Hematopoietic multipotent progenitor cell treated with erythropoietin and hydrocortisone succinate and interleukin-3 and kit ligand, for 6 days (in vitro differentiated cells): ENCODE measurements at regions not wholly inside any gene's neighbourhood (a gene's known extent, or its start where the extent isn't known, plus 50 kb on each side); places are given as distances from the start of the nearest gene placed in this dataset.
"Not testable (repeated sequence)": the region's sequence is repeated elsewhere in the genome, so short reads cannot be mapped to it uniquely, and the experiment has no call there.

ENCODE experiments used
- DNase-seq: peaks from one replicate; pipeline ENCODE4 v3.0.0-alpha.2; 2015

DNA sequence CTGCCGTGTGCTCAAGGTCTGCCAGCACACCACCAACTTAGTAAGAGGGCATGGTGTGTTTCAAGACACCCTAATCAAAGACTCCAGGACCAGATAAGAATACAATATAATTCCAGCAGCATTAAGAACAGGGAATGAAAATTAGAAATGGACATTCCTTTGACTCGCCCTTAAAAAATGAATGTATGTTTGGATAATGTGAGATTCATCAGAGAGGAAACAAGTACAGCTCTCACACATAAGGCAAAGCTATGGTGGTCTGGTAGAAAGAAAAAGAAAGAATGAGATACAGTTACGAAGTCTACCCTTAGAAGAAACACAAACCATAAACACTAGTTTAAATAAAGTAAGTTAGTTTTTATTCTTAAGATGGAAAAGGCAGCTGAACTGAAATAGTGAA is 174.8 kb upstream of the ANK3 start:
- DNase-seq: no peak

GRCh38 chr10:60560451-60560850 is 170.8 kb upstream of the ANK3 start:
- DNase-seq: no peak

- DNase-seq: no peak
Observed at GRCh38 chr10:60555700-60556099, 166.0 kb upstream of the ANK3 start.

GRCh38 chr10:60549686-60550085 is 160.0 kb upstream of the ANK3 start:
- DNase-seq: peak; percentile 54

DNA sequence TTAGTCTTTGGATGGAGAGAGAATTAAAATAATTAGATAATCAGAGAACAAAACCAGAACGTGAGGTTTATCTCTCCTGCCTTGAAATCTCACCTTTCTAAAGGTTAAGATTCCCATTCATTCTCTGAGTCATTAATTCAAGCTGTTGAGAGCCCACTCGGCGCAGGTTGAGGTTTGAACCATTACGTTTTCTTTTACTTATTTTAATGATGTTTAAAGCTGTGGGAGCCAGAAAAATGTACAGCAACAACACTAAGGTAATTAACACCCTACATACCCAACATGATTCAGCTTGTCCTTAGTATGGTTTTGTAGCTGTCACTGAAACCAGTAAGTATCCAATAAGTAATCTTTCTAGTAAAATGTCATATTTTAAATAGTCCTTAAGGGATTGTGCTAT is 153.0 kb upstream of the ANK3 start:
- DNase-seq: no peak

GRCh38 chr10:60541451-60541850 is 151.8 kb upstream of the ANK3 start:
- no peak for DNase-seq

DNA sequence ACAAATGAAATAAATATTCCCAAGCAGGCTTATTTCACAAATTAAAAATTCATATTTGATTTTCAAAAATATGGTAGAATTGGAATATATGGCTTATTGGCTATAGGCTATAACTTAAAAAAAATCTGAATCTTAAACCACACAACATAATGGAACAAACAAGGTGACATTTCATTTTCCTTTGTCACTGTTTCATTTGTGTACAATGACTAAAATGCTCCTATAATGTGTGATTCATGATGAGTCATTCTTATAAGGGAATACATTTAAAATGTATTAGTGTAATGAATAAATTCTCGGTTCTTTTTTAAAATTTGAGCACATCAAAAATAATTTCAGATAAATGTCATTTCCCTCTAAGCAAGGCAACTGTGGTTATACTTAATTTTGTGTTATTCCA is 148.0 kb upstream of the ANK3 start:
- no peak for DNase-seq

DNA sequence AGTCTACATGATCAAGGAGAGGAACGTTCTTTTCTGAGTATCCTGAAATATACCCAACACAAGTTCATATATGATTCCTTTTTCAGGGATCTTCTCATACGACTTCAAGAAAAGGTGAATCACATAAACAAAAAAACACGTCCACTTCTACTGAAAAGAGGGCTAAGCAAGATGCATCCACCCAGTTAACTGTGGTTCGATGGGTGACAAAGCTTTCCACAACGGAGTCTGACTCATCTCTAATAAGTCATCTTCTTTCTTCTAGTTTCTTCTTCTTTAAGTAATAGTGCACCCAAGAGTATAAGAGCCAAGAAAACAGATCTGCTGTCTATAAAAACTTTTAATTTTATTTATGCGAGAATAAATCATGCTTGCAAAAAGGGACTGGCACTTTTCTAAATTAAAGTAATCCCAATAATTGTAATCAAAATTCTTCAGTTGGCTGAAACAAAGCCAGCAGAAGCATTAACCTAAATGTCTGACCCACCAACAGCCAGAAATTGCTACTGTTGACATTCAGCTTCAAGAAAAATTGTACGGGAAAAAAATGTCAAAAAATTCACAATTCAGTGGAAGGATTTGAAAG is 146.9 kb upstream of the ANK3 start:
- DNase-seq: no peak

GRCh38 chr10:60535427-60535826 is 145.8 kb upstream of the ANK3 start:
- DNase-seq: no peak

DNA sequence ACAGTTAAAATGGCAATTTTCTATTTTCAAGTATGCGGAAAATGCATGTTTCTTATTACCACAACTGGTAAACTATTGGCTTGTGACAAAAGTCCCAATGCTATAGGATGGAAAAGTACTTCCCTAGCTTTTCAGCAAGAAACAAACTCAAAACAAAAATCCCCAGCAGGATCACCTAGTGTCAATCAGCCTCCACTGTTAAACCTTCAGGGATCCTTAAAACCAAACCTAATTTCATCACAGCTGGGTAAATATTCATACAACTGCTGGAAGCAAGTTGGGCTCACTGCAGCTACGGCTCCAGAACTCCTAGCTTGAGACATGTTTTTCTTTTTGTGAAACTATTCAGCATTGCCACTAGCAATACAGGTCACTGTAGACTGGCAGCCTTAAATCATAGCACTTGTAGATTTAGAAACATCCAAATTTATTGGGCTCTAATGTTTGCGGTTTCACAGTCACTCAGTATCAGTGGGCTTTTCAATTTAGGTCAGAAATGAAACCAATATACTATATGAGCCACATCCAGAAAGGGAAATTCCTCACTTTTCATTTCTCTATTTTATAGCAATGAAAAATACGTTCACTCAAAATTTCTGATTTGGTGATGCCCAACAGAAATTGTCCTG is 145.2 kb upstream of the ANK3 start:
- no peak for DNase-seq

DNA sequence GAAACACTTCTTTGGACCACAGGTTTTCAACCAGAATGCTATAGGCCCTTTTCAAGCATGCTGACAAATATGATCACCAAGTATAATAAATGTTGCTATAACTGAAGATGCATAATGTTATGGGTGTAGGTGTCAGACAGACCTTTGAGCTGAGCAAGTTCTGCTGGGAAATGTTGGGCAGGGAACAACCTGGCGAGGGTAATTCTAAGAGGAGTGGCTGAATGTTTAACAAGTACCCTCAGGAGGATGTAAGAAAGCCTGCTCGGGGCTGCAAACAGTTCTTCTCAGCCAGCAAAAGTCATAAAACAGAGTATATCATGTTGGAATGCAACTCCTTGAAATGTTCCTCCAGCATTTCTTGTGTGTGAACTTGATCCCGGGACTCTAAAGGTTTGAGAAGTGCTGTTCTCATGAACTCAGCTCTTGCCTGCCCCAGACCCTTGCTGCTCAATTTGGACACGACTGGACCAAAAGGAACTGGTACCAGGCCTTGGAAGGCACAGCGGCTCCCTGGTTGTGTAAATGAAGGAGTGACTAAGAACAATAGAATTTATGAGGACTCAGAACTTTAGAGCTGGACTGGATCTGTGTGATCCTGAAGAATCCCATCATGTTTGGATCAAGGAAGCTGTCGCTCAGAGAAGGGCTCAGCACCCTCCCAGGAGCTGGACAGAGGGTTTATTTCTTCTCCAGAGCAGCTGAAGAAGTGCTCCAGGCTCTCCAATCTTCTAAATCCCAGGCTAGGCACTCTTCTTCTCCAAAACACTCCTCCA is 143.2 kb upstream of the ANK3 start:
- no peak for DNase-seq

- no peak for DNase-seq
Observed at GRCh38 chr10:60531006-60531405, 141.3 kb upstream of the ANK3 start.

DNA sequence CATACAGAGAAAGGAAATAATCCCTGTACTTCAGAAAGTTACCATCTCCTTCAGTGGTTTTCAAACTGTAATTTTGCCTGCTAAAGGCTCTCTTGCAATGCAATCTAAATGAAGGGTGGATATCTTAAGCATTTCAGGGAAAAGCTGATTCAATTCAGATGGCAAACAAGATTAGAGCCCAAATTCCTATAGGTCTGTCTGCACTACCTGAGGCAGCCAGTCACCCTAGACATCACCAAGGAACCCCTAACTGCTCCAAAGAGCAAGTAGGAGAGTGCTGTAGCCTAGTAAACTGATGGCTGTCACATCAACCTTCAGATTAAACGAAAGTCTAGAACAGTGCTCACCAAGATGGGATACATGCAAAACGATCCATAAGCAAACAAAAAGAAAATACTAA is 138.0 kb upstream of the ANK3 start:
- DNase-seq: no peak

GRCh38 chr10:60525716-60526585 is 136.3 kb upstream of the ANK3 start:
- no peak for DNase-seq

DNA sequence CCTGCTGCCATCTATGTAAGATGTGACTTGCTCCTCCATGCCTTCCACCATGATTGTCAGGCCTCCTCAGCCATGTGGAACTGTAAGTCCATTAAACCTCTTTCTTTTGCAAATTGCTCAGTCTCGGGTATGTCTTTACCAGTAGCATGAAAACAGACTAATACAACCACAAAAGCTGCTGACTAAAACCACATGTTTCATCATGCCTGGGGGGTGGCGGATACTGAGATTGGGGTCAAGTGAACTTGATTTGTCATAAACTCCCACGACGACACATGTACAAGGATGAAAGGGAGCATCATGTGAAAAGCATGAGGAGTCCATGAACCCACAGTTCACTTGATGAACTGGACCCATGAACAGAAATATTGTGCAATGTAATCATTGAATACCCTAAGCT is 134.9 kb upstream of the ANK3 start:
- no peak for DNase-seq

- not testable (repeated sequence) for DNase-seq
Observed at GRCh38 chr10:60523371-60523770, 133.7 kb upstream of the ANK3 start.

DNA sequence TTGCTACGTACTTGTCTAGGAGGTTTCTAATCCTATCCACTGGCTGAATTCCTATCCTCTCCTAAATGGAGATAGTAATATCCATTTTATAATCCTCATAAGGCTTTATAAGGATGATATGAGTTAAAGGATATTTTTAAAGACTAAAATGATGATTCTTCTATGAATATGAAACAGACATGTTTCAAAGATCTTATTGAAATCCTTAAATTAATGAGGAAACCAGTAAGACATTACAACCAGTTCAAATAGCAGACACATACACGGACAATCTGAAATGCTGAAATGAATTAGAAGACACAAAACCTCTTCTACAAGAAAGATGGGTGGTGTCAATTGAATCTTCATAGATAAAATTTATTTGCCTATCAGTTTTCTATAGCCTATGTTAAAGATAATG is 132.9 kb upstream of the ANK3 start:
- DNase-seq: no peak

GRCh38 chr10:60521974-60522405 is 132.3 kb upstream of the ANK3 start:
- no peak for DNase-seq

DNA sequence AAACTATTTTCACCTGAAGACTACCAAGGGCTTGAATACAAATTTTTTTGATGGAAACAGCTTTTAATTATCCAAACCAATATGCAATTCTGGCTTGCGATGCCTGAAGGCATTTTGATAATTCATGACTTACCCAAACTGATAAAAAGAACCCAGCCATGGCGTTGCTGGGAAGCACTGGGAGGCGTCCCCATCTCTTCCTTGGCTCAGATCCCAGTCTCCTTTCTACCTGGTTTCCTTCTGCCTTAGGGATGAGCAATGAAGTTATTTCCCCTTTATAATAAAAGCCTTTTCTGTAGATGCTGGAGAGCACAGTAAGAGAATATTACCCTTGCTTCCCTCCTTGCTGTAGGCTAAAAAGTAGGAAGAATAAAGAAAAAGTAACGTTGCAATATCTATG is 129.1 kb upstream of the ANK3 start:
- DNase-seq: no peak

DNA sequence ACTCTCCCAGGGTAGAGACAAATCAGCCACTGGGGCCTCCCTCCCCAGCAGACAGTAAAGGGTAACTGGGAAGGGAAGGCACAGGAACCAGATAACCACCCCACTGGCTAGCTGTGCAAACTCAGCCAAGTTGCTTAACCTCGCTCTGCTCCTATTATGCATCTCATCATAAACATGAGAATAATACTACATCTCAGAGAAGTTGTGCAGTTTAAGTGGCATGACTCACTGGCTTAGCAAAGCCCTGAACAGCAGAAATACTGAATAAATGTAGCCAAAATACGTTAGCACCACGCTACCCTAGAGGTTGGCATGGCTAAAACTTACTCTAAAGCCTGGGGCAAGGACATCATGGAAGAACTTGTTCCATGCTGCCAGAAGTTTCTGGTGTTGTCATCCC is 128.1 kb upstream of the ANK3 start:
- no peak for DNase-seq

- DNase-seq: no peak
Observed at GRCh38 chr10:60513281-60513680, 123.6 kb upstream of the ANK3 start.

DNA sequence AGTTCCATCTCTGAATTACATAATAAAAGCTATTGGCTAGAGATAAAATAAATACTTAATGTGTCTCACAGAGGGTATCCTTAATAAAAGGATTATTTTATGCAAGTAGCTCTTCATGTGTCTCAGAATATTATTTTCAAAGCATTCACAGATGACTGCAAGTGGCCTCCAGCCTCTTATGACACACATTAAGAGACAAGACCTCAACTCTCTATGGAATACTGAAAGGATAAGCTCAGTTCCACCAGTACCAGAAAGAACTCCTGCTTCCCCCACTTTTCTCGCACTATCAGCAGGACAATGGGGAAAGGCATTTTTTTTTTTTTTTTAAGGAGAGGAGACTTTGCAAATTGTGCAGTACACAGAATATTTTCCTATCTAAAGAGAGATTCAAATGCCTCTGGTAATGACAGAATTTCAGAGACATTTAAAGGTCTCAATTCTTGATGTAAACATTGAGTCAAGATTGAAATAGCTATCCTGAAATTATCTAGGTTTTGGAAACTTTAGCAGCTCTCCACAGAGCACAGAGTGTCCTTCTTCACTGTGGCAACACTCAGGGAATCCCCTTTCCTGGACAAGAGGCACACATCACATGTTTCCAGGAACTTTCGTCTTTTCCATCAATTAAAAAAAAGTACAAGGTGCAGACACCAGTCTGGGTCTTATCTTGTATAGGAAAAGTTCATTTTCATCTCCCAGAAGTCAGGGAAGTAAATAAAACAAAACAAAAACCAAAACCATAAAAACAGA is 122.0 kb upstream of the ANK3 start:
- no peak for DNase-seq

GRCh38 chr10:60508831-60509230 is 119.2 kb upstream of the ANK3 start:
- DNase-seq: no peak
